ENCODE measurements at regions not wholly inside any gene's neighbourhood (a gene's known extent, or its start where the extent isn't known, plus 50 kb on each side); places are given as distances from the start of the nearest gene placed in this dataset.

DNA sequence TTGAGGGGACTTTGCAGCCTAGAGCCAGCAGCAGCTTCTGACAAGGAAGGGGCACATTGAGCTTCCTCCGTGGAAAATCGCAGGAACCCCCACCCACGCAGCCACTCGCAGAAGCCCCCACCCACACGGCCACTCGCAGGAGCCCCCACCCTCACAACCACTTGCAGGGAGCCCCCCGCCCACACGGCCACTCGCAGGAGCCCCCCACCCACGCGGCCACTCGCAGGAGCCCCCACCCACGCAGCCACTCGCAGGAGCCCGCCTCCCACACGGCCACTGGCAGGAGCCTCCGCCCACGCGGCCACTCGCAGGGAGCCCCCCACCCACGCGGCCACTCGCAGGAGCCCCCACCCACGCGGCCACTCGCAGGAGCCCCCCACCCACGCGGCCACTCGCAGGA is 228.4 kb upstream of the CDH4 start:
- no peak overlapping the region for H3K4me3 ChIP-seq (ENCODE audit: insufficient read depth, low read depth, low read length)
- H3K79me2 ChIP-seq (ENCODE audit: insufficient read depth, low read length): no peaks in the 10 kb centered on the region
- H3K36me3 ChIP-seq (ENCODE audit: insufficient read depth, low read length): no peaks in the 10 kb centered on the region
- no peak overlapping the region for H3K9ac ChIP-seq (ENCODE audit: low read length)
- Mint-ChIP-seq H3K36me3 (ENCODE audit: low read depth, unreplicated experiment) (no peaks in the 10 kb centered on the region), H3K4me3 (ENCODE audit: unreplicated experiment) (no peak overlapping the region), H3K9me3 (ENCODE audit: unreplicated experiment) (peaks cover 6% of the 10 kb centered on the region), H3K4me1 (ENCODE audit: low read depth, unreplicated experiment) (no peaks in the 10 kb centered on the region), H3K27ac (ENCODE audit: unreplicated experiment) (no peak overlapping the region), H3K27me3 (ENCODE audit: low read depth, unreplicated experiment) (peaks cover 27% of the 10 kb centered on the region)
- TF ChIP-seq, protein P1, sequence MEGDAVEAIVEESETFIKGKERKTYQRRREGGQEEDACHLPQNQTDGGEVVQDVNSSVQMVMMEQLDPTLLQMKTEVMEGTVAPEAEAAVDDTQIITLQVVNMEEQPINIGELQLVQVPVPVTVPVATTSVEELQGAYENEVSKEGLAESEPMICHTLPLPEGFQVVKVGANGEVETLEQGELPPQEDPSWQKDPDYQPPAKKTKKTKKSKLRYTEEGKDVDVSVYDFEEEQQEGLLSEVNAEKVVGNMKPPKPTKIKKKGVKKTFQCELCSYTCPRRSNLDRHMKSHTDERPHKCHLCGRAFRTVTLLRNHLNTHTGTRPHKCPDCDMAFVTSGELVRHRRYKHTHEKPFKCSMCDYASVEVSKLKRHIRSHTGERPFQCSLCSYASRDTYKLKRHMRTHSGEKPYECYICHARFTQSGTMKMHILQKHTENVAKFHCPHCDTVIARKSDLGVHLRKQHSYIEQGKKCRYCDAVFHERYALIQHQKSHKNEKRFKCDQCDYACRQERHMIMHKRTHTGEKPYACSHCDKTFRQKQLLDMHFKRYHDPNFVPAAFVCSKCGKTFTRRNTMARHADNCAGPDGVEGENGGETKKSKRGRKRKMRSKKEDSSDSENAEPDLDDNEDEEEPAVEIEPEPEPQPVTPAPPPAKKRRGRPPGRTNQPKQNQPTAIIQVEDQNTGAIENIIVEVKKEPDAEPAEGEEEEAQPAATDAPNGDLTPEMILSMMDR (IDR thresholded peaks at IDR 0.05; ENCODE audit: insufficient read depth, low read depth, low read length): no peak
- TF ChIP-seq EZH2 (IDR thresholded peaks at IDR 0.05; ENCODE audit: insufficient read depth, low read length): no peak
- no peak for FAIRE-seq
- no peak overlapping the region for H3K27ac ChIP-seq (ENCODE audit: low read depth, low read length)
- DNase-seq (ENCODE audit: low read depth): no peak
- H2AFZ ChIP-seq (ENCODE audit: low read depth, low read length): no peak overlapping the region
- no peaks in the 10 kb centered on the region for H3K4me1 ChIP-seq (ENCODE audit: insufficient read depth, low read length)
- H4K20me1 ChIP-seq (ENCODE audit: insufficient read depth, low read length): no peaks in the 10 kb centered on the region
- H3K4me2 ChIP-seq (ENCODE audit: low read length): no peak overlapping the region
- H3K27me3 ChIP-seq (ENCODE audit: insufficient read depth, low read length): no peaks in the 10 kb centered on the region
- peaks cover 5% of the 10 kb centered on the region for H3K9me3 ChIP-seq (ENCODE audit: insufficient read depth, low read depth, low read length)

DNA sequence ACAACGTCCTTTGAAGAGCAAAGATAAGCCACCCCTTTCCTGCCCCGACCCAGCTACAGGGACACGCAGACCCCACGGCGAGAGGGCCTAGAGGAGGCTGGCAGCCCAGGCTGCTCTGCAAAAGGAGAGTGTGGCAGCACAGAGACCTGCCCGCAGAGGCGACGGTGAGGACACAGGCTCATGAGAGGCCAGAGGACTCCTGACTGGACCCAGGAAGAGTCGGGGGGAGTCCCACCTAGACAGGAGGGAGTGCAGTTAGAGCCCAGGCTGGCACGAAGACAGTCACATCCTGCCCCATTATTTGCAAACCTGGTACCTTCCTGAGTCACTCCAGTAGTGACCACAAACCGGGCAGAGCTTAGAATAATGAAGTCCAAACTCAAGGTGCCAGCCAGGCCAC is 227.7 kb upstream of the CDH4 start:
- no peaks in the 10 kb centered on the region for H4K20me1 ChIP-seq (ENCODE audit: insufficient read depth, low read length)
- H3K4me3 Mint-ChIP-seq (ENCODE audit: unreplicated experiment): no peak overlapping the region
- FAIRE-seq (no peak), DNase-seq (ENCODE audit: low read depth) (no peak)
- H2AFZ ChIP-seq (ENCODE audit: low read depth, low read length): no peak overlapping the region
- no peaks in the 10 kb centered on the region for H3K36me3 Mint-ChIP-seq (ENCODE audit: low read depth, unreplicated experiment)
- no peaks in the 10 kb centered on the region for H3K4me1 Mint-ChIP-seq (ENCODE audit: low read depth, unreplicated experiment)
- no peaks in the 10 kb centered on the region for H3K4me1 ChIP-seq (ENCODE audit: insufficient read depth, low read length)
- H3K79me2 ChIP-seq (ENCODE audit: insufficient read depth, low read length): no peaks in the 10 kb centered on the region
- peaks cover under 1% of the 10 kb centered on the region for H3K9me3 ChIP-seq (ENCODE audit: insufficient read depth, low read depth, low read length)
- peaks cover 25% of the 10 kb centered on the region for H3K27me3 Mint-ChIP-seq (ENCODE audit: low read depth, unreplicated experiment)
- H3K9ac ChIP-seq (ENCODE audit: low read length): no peak overlapping the region
- H3K27me3 ChIP-seq (ENCODE audit: insufficient read depth, low read length): no peaks in the 10 kb centered on the region
- no peak overlapping the region for H3K27ac Mint-ChIP-seq (ENCODE audit: unreplicated experiment)
- no peak overlapping the region for H3K27ac ChIP-seq (ENCODE audit: low read depth, low read length)
- H3K4me2 ChIP-seq (ENCODE audit: low read length): no peak overlapping the region
- TF ChIP-seq, protein P1 (IDR thresholded peaks at IDR 0.05; ENCODE audit: insufficient read depth, low read depth, low read length): no peak
- TF ChIP-seq EZH2 (IDR thresholded peaks at IDR 0.05; ENCODE audit: insufficient read depth, low read length): no peak
- H3K4me3 ChIP-seq (ENCODE audit: insufficient read depth, low read depth, low read length): no peak overlapping the region
- no peaks in the 10 kb centered on the region for H3K36me3 ChIP-seq (ENCODE audit: insufficient read depth, low read length)
- peaks cover 6% of the 10 kb centered on the region for H3K9me3 Mint-ChIP-seq (ENCODE audit: unreplicated experiment)

DNA sequence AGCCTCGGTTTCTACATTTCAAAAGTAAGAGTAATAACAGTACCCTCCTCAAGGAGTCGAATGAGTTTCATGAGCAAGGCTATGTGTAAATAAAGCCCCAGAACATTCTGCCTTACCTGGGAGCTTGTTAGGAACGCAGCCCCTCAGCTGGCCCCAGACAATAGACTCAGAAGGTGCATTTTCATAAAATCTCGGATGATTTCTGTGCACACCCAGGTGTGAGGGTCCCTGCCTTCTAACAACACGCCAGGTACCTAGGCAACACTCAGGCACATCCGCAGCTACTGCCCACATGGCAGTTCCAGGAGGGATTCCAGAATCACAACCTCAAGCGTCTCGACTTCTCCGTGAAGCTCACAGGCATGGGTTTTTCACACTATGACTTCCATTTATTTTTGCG is 226.5 kb upstream of the CDH4 start:
- Mint-ChIP-seq H3K36me3 (ENCODE audit: low read depth, unreplicated experiment) (no peaks in the 10 kb centered on the region), H3K27me3 (ENCODE audit: low read depth, unreplicated experiment) (peaks cover 31% of the 10 kb centered on the region), H3K4me1 (ENCODE audit: low read depth, unreplicated experiment) (no peaks in the 10 kb centered on the region), H3K4me3 (ENCODE audit: unreplicated experiment) (no peak overlapping the region), H3K9me3 (ENCODE audit: unreplicated experiment) (peaks cover 6% of the 10 kb centered on the region), H3K27ac (ENCODE audit: unreplicated experiment) (no peak overlapping the region)
- H3K27ac ChIP-seq (ENCODE audit: low read depth, low read length): no peak overlapping the region
- H3K27me3 ChIP-seq (ENCODE audit: insufficient read depth, low read length): no peaks in the 10 kb centered on the region
- H3K9me3 ChIP-seq (ENCODE audit: insufficient read depth, low read depth, low read length): no peaks in the 10 kb centered on the region
- no peaks in the 10 kb centered on the region for H3K36me3 ChIP-seq (ENCODE audit: insufficient read depth, low read length)
- H3K4me1 ChIP-seq (ENCODE audit: insufficient read depth, low read length): no peaks in the 10 kb centered on the region
- H3K9ac ChIP-seq (ENCODE audit: low read length): no peak overlapping the region
- no peaks in the 10 kb centered on the region for H4K20me1 ChIP-seq (ENCODE audit: insufficient read depth, low read length)
- TF ChIP-seq, protein P1 (IDR thresholded peaks at IDR 0.05; ENCODE audit: insufficient read depth, low read depth, low read length): no peak
- no peak for TF ChIP-seq EZH2 (IDR thresholded peaks at IDR 0.05; ENCODE audit: insufficient read depth, low read length)
- no peaks in the 10 kb centered on the region for H3K79me2 ChIP-seq (ENCODE audit: insufficient read depth, low read length)
- H3K4me3 ChIP-seq (ENCODE audit: insufficient read depth, low read depth, low read length): no peak overlapping the region
- FAIRE-seq (no peak), DNase-seq (ENCODE audit: low read depth) (no peak)
- no peak overlapping the region for H3K4me2 ChIP-seq (ENCODE audit: low read length)
- H2AFZ ChIP-seq (ENCODE audit: low read depth, low read length): no peak overlapping the region

Data from astrocyte (in vitro differentiated cells and primary cell).